GM21367 (cell line): ENCODE measurements at regions not wholly inside any gene's neighbourhood (a gene's known extent, or its start where the extent isn't known, plus 50 kb on each side); places are given as distances from the start of the nearest gene placed in this dataset.

Source experiments
- ATAC-seq: cut with Tn5 transposase; IDR thresholded peaks from one replicate; pipeline ENCODE4 v1.9.1; 2021; ENCODE audit not compliant: unreplicated experiment

DNA sequence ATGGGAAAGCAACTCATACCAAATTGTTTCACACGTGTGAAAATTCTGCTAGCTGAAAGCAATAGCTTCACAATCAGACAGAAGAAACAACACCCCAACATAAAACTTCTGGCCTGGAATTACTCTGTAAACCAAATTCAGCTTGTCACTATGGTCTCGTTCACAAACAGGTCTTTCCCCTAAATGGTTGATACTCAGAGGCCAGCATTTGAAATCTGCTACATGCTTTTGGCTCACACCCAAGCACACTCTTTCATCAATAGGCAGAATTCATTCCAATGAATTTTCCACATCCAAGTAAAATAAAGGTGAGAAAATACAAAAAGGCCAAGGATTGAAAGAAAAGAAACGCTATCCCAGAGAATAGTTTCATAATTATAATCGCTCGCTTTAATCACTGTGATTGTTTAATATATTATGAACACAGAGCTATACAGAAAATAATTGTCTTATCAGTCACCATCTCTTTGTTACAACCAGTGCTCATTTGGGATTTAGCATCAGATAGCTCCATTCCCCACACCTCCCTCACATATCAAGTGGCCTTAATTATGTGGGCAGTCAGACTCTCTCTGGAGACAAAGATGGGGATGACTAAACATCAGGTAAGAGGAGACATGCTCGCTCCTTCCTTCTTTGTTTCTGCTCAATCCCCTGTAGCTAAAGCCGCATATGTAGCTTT lies 503.8 kb upstream of the ARRDC4 start:
- ATAC-seq = no peak

DNA sequence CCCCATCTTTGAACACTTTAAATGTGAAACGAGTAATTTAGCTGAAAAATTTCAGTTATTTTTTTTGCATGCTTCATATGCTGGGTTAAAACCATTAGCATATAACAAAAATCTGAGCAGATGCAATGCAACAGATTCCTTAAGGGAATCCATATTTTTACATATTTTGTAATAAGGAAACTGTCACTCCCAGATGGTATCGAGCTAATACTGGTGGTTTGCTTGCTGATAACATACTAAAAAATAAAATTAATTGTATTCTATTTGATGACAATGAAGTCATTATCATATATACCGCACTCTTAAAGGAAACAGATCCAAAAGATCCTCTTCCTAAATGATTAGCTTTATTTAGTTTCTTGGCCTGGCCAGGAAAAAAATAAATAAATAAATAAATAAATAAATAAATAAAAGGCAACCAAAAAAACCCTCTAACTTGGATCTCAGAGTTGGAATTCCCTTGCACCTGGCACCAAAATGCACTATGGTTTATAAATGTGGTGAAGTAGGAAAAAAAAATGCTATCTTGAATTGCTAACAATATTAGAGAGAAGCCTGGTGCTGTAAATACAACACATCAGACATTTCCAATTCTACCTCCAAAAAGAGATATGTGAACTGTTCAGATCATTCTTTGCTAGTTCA lies 503.2 kb upstream of the ARRDC4 start:
- ATAC-seq = no peak

DNA sequence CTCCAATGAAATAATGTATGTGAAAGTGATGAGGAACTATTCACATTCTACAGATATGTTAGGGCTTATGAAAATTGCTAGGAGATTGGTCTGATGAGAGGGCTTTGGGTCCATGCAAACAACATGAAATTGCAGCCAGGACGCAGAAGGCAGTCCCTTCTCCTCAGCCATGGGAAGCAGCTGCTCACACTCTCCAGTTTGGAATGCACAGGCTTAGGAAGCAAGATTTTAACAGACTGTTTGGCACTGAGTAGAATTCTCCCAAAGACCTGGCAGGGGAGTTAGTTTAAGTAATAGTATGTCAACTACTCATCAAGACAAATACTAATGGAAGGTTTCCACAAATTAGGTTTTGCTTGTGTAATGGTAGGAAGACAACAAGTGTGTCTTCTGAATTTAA lies 500.7 kb upstream of the ARRDC4 start:
- ATAC-seq = no peak

DNA sequence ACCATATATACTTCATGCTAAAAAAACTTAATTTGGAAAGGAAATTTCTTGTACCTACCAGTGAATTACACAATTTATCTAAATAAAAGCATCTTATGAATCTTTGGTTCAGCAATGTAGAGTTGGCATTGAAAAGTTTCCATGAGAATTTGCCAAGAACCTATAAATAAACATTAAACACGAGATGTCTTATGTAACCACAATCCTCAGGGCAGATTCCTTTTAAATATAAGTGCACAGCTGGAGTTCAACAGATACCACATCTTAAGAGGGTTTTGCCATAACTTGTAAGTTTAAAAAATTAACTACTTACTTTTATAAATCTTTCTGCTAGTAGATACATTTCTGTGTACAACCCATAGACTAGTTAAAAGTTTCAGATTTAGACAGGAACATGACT lies 499.3 kb upstream of the ARRDC4 start:
- ATAC-seq = no peak

DNA sequence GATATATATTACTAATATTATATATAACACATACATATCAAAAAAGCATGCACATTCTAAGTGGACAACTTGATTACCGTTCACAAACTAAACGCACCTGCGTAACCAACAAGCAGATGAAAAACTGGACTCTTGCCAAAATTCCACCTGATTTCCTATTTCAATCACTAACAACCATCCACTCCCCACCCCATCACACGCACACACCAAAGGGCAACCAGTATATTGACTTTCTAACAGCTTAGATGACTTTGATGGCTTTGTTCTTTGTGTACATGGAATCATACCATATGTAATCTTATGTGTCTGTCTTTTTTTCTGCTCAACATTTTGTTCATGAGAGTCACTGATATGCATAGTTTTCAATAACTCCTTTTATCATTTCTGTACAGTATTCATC lies 496.8 kb upstream of the ARRDC4 start:
- no peak for ATAC-seq

DNA sequence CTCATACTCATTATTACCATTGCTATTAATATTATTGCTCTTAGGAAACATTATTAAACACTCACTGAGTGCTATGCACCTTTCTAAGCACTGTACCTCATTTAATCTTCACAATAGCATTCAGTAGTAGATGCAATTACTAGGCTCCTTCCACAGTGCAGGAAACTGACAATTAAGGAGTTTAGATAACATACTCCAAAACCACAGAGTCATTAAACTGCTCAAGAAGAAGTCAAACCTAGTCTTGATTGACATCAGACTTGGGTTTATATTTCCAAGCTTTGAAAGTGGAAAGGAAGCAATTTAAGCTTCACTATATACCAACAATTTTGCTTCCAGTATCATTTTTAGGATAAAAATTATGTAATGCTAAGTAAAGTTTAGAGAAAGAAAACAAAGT lies 490.1 kb upstream of the ARRDC4 start:
- ATAC-seq = no peak

DNA sequence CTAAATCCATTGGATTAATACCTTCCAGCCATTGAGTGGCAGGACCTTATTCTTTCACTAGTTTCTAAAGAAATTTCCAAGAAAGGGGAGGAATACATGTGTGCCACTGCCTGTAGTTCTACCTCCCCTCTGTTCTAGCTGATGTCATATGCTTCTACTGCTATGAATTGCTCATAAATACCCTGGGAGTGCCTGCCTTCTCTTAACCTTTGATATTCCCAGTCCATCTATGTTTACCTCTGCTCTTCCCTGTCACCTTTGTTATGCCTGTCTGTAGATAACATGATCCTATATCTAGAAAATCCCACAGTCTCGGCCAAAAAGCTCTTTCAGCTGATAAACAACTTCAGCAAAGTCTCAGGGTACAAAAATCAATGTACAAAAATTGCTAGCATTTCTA lies 486.9 kb upstream of the ARRDC4 start:
- no peak for ATAC-seq

DNA sequence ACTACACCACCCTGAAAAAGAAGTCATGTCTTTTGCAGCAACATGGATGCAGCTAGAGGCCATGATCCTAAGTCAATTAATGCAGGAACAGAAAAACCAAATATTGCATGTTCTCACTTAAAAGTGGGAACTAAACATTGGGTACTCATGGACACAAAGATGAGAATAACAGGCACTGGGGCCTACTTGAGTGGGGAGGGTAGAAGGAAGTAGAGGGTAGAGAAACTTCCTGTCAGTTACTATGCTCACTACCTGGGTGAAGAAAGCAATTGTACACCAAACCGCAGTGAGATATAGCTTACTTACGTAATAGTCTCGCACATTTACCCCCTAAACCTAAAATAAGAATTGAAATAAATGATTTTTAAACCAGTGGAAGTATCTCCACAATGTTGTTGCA lies 480.5 kb upstream of the ARRDC4 start:
- no peak for ATAC-seq

DNA sequence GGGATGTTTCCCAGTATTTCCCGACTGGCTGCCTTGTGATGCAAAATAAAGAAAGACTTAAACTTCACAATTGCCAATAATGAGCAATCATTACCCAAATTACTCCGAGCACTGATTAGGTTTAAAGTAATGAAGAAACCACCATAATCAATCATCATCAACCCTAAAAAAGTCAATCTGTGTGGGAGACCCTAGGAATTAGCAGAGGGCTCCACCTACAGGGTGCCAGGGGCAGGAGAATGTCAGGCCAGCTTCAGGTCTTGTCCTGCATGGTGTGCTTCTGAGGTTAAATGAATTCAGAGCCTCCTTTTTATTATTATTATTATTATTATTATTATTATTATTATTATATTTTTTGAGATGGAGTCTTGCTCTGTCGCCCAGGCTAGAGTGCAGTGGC lies 478.0 kb upstream of the ARRDC4 start:
- ATAC-seq = no peak

DNA sequence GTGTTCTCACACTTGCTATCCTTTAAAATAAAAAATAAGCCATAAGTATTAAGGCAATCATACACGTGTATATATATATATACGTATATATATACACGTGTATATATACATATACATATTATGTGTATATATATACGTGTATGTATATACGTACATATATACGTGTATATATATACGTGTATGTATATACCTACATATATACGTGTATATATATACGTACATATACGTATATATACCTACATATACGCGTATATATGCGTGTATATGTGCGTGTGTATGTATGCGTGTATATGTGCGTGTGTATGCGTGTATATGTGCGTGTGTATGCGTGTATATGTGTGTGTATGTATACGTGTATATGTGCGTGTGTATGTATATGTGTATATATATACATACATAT lies 477.3 kb upstream of the ARRDC4 start:
- ATAC-seq = no peak

DNA sequence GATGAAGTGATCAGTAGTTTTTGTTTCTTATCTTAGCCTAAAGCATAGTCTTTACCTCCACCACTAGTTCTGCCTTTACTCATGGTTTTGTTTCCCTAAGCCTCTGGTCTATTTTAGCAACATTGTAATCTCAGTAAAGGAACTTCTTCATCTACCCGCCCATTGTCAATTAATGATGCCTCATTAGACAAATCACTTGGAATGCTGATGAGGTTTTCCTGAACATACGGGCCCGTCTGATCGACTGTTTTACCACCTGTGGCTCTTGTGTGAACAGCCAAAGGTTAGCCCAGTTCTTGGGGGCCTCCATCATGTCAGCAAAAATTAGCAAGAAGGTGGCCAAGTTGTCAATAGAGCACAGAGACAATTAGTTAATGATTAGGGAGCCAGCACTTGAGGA lies 470.1 kb upstream of the ARRDC4 start:
- no peak for ATAC-seq

DNA sequence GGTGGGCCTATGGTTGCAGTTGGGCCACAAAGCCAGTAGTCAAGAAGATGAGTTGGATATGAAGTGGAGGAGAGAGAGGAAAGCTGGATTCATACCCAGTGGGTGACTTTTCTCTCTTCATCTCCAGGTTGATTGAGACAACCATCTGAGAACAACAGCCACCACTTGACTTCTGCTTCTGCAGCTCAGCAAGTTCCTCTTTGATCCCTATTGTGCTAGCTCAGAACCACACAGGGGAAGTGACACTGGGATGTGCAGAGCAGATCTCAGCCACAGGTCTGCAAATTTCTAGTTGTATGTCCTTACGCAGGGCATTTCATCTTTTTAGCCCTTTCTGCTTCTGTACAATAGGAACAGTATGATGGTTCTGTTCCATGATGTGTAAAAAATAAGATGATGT lies 459.2 kb upstream of the ARRDC4 start:
- ATAC-seq = no peak

DNA sequence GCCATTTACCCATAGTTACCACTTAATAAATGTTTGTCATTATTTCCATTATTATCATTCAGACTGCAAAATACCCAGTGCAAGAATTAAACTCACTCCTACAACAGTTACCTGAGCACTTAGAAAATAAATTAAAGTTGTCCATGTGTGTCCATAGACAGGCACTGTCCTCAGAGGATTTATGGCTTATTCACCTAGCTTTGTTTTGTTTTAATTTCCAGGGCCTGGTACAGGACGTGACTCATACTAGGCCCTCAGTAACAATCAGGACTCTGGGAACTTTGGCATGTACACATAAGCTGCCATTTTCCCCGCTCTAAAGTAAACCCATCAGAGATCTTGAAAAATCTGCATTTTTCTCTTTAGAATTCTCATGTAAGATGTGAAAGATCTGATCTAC lies 458.5 kb upstream of the ARRDC4 start:
- no peak for ATAC-seq

DNA sequence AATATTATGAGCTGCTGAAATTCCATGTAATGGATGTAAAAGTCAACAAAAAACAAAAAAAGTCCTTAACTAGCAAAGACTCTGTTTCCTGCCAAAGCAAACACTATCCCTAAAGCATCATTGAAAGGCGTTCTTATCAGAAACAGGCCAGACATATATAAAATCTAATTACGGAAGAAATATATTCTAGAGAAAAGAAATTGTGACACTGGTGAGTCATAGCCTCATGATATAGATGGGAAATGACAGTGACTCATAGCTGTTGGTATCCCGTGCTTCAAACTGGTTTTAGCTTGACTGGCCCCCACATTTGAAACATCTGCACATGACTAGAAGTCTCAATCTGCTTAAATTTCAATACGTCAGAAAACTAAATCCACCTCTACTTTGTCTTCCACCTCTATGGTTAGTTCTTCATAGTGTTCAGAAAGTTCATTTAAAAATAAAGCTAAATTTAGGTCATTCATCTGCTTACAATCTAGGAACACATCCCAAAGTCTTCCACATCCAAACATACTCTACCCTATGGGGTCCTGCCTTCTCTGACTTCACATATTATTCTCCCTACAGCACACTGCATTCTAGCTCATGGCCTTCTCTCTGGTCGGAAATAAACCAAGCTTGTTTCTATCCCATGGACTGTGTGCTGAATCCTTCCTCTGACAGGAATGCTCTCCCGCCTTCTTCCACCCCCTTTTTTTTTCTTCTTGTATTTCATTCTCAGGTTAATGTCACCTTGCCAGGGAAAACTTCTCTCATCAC lies 456.3 kb upstream of the ARRDC4 start:
- no peak for ATAC-seq

DNA sequence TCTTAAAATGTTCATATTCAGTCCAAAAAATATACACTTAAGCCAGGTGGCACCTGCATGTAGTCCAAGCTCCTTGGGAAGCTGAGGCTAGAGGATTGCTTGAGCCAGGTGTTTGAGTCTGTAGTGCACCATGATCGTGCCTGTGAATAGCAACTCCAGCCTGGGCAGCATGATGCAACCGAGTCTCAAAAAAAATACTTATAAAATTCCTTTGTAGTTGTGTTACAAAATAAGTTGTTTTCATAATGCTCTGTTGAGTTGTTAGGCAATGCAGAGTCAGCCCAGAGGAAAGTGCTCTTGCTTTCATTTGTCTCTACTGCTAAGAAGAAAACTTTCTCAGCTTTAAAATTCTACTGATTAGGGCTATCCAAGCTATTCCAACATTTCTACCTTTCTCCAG lies 442.8 kb upstream of the ARRDC4 start:
- no peak for ATAC-seq

DNA sequence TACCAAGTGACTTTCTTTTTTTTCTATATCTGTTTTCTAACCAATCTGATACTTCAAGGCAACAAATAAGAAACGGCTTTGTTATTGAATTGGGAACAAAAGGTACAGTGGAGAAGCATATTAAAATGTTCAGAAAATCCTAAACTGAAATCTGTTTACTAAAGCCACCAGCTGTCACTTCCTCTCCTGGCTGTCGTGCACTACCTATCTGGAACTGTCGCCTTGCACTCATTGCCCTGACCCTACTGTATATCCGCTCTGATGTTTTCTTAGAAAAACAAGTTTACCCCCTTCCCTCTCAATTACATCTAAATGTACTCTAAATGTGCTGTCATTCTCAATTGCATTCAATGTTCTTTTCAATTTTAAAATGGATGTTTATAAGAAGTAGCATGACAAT lies 439.8 kb upstream of the ARRDC4 start:
- ATAC-seq = no peak

DNA sequence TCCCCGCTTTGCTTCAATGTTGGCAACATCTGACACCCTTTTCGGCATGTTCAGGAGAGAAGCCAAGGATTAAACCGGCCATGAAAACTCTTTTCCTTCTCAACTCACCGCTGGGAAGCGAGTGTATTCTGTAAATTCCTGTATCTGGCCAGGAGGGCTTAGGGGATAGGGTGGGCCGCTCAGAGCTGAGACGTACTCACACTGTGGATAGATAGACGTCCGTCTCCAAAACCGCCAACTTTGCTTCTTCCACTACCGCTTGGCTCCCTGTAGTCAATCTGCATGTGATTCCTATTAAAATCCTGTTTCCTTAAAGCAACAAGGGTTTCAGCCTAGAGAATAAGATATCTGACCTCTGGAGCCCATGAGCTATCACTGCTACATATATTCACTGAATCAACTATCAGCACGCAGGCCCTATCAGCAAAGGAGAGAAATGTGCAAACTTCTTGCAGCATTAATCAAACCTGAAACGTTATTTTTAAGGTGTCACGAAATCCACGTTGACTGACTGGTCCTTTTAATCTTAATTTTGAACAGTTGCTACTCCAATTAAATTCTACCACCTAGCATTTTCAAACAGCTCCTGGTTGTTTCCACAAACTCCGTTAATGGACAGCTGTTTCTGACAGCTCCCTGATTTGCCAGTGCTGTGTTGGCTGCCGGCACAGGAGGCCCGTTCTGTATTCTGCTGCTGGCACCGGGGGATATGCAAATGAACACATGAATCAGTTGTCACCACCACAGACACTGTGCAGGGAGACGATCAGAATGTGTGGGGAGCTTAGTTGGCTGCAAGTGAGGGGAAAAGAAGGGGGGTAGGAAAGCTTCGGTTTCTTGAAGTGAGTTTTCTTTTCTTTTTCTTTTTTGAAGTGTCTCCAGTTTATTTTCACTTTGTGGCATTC lies 438.9 kb upstream of the ARRDC4 start:
- ATAC-seq = no peak

DNA sequence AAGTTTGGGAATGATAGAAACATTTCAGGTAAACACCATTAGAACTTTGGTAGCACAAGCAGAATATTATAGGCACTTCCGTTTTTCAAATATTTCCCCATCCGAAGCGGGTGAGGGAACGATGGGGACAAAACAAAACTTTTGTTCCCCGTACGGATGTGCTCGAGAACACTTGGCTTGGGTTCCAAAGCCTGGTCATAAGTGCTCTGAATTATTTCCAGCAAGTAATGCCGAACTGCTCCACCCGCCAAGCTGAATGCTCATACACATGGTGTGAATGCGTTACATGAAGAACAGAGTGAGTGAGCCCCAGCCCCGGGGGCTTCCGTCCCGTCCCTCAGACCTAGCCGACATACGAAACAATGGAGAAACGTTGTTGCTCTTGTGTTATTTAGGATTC lies 438.2 kb upstream of the ARRDC4 start:
- no peak for ATAC-seq

DNA sequence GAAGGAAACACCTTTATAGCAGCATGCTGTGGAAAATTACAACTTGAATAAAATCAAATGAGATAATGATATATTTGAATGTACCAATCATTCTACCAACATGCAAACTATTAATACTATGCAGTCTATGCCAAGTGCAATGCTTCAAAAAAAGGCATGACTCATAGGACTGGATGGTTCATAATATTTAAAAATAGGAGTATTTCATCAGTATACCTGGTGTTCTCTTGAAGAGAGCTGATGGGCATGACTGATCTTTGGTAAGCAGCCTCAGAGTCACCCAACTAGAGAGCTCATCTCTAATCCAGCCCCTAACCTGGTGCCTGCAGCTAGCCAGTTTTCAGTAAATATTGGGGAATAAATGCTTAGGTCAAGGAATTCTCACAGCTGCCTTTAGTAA lies 434.7 kb upstream of the ARRDC4 start:
- no peak for ATAC-seq

DNA sequence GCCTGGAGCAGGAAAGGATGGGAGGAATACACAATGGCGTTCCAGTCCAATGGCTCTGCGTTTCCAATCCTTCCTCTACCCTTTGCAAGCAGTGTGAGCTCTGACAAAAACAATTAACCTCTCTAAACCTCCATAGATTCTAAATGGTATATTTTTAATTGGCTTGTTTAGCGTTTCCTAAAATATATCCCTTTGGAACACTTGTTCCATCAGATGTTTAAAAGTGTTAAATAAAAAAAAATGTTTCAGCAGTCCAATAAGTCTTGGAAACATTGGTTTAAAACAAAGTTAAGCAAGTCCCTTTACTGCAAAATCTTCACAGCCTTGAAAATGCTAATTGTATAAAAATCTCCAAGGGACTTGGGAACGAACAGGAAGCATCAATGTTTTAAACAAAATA lies 432.3 kb upstream of the ARRDC4 start:
- no peak for ATAC-seq

DNA sequence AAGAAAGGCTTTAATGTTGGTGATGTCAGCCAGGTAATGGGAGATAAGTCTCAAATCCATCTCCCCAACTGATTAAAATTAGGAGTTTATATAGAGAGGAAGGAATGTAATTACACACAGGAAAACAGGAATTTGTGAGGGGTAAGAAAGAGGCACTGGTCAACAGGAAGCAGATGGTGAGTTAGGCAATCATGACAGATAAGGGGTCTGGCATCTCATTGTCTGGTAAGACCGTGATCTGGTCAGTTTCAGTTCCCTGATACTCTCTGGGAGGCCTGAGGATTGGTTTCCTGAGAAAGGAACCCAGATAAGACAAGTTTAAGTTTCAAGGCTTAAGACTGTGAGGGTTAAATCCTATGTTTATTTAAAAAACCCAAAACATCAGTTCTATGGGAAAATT lies 414.7 kb upstream of the ARRDC4 start:
- no peak for ATAC-seq
